OCI-LY3 (cell line): ENCODE measurements at regions not wholly inside any gene's neighbourhood (a gene's known extent, or its start where the extent isn't known, plus 50 kb on each side); places are given as distances from the start of the nearest gene placed in this dataset.

Source experiments
- EZH2phosphoT487 ChIP-seq: fragments of 200-600 bp; shearing (Covaris generic); IDR thresholded peaks from 2 replicates; pipeline ENCODE4 v1.6.1; 2018; ENCODE audit warnings: antibody characterized with exemption, mixed run types, low read depth
- TF ChIP-seq, protein P1 (sequence below): fragments of 200-600, 300-600 bp; sonication (generic); IDR thresholded peaks from 2 replicates; pipeline ENCODE4 v1.5.1; 2014; ENCODE audit warnings: antibody characterized with exemption, low read length, low read depth

DNA sequence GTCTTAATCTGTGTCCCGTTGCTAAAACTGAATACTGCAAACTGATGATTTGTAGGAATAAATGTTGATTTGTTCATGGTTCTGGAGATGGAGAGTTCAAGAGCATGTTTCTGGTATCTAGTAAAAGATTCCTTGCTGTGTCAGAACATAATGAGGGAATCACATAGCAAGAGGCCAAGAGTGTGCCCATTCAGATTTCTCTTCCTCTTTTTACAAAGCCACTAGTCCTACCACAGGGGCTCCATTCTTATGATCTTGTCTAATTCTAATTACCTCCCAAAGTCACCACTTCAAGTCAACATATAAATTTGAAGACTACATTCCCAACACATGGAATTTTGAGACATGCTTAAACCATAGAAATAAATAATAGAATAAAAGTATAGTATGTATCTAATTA, 608.8 kb upstream of the EPHA5 start:
- TF ChIP-seq, protein P1, sequence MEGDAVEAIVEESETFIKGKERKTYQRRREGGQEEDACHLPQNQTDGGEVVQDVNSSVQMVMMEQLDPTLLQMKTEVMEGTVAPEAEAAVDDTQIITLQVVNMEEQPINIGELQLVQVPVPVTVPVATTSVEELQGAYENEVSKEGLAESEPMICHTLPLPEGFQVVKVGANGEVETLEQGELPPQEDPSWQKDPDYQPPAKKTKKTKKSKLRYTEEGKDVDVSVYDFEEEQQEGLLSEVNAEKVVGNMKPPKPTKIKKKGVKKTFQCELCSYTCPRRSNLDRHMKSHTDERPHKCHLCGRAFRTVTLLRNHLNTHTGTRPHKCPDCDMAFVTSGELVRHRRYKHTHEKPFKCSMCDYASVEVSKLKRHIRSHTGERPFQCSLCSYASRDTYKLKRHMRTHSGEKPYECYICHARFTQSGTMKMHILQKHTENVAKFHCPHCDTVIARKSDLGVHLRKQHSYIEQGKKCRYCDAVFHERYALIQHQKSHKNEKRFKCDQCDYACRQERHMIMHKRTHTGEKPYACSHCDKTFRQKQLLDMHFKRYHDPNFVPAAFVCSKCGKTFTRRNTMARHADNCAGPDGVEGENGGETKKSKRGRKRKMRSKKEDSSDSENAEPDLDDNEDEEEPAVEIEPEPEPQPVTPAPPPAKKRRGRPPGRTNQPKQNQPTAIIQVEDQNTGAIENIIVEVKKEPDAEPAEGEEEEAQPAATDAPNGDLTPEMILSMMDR, result no peak
- TF ChIP-seq EZH2phosphoT487, result no peak
